GM18502 (cell line): ENCODE measurements at regions not wholly inside any gene's neighbourhood (a gene's known extent, or its start where the extent isn't known, plus 50 kb on each side); places are given as distances from the start of the nearest gene placed in this dataset.
"Not testable (repeated sequence)": the region's sequence is repeated elsewhere in the genome, so short reads cannot be mapped to it uniquely, and the experiment has no call there.

Experiments
- ATAC-seq: cut with Tn5 transposase; IDR thresholded peaks from one replicate; pipeline ENCODE4 v1.9.1; 2021; ENCODE audit warnings: mild to moderate bottlenecking; ENCODE audit not compliant: unreplicated experiment, poor library complexity

DNA sequence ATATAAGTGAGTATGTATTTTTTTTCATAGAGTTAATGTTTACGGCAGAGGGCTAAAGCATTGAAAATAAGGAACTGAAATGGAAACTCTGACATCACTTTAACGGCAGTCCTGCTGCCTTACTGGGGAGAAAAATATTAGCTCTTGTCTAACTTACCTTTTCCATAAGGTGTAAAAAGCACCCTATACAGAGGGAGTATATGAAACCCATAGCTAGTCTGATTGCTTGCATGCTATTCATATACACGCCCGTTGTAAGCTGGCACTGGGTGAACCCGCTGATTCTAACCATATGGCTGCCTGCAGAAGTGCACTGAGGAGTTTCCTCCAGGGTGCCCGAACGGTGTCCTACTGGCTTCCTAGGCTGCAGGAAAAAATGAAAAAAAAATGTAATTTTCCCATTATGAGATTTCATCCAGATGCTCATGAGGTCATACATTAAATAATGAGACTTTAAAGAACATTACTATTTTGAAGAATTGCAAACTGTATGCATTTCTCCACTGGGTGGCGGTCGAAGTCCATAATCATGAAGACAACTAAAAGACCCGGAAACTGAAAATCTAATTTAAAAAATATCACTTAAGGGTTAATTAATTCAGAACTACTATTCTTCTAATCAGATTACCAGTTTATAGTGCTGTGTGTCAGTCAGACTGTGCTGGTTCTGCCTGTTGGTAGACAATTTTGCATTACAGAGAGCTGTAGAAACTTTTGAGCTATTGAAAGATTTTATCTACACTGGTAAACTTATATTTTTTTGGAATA, 144.7 kb downstream of the ALX1 start:
- ATAC-seq, result peak; percentile 92

DNA sequence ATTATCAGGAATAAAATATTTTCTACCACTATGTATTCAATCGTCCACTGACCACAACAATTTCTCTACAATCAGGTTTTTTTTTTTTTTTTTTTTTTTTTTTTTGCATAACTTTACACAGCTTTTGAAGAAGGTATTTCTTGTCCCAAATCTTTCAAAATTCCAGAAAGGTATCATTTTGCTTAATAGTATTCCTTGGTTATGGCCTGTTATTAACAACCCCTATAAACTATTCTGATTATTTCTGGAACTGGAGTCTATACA, 145.3 kb downstream of the ALX1 start:
- no peak for ATAC-seq

DNA sequence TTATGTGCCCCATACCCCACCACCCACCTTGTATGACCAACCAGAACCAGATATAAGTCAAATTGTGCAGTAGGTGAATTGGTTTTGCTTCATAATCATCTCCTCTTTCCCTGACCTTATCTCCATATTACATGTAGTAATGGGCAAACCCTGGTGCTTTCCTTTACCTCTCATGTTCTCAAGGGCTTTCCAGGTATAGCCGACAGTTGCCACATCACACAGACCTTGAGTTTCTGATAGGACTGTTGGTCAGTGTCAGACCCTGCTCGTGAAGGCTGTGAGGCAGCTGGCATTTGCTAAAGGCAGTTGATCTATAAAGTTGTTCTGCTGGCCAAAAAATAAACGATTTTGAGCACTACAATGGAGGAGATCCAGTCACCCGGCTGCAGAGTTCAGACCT, 145.9 kb downstream of the ALX1 start:
- no peak for ATAC-seq

DNA sequence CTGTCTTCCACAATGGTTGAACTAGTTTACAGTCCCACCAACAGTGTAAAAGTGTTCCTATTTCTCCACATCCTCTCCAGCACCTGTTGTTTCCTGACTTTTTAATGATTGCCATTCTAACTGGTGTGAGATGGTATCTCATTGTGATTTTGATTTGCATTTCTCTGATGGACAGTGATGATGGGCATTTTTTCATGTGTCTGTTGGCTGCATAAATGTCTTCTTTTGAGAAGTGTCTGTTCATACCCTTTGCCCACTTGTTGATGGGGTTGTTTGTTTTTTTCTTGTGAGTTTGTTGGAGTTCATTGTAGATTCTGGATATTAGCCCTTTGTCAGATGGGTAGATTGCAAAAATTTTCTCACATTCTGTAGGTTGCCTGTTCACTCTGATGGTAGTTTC, 153.1 kb downstream of the ALX1 start:
- ATAC-seq, result not testable (repeated sequence)

DNA sequence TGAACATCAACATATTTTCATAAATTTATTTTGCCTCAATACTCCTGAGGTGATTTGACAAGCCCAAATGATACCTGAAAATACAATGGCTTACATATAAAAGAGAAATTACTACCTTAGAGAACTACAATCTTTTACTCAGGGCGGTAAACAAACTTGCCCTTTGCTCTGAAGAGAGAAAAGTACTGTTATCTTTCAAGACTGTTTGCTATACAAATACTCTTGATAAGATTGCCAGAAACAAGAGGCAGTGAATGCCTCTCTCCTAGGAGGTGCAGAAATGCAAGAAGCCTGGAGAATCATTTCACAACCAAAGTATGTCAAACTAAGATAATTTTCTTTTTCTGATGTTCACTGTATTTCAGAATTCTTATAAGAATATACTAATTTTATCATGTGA, 160.3 kb downstream of the ALX1 start:
- no peak for ATAC-seq

DNA sequence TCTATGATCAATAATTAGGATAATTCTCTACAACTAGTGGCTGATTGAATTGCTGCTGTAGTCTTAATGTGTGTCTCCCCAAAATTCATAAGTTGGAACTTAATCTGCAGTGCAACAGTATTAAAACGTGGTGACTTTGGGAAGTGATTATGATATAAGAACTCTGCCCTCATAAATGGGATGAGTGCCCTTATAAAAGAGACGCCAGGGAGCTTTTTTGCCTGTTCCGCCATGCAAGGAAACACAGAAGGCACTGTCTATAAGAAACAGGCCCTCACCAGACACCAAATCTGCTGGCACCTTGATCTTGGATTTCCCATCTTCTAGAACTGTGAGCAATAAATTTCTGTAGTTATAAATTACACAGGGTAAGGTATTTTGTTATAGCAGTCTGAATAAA, 161.0 kb downstream of the ALX1 start:
- ATAC-seq, result no peak

DNA sequence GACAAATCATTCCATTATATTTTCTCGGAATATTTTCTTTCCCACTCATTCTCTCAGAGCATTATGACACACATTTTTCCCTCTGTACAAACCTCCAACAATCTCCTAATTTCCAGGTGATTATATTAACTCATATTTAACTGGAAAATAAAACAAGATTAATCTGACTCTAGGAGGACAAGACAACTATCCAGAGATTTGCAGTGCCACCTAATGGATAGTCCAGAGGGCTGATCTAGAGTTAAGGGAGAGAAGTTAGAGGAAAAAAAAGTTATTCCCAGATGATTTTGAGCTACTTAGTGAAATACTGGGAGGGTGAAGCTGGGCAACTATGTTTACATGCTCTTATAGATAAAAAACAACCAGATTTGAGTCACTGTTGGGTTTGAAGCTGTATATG, 161.7 kb downstream of the ALX1 start:
- ATAC-seq, result no peak

DNA sequence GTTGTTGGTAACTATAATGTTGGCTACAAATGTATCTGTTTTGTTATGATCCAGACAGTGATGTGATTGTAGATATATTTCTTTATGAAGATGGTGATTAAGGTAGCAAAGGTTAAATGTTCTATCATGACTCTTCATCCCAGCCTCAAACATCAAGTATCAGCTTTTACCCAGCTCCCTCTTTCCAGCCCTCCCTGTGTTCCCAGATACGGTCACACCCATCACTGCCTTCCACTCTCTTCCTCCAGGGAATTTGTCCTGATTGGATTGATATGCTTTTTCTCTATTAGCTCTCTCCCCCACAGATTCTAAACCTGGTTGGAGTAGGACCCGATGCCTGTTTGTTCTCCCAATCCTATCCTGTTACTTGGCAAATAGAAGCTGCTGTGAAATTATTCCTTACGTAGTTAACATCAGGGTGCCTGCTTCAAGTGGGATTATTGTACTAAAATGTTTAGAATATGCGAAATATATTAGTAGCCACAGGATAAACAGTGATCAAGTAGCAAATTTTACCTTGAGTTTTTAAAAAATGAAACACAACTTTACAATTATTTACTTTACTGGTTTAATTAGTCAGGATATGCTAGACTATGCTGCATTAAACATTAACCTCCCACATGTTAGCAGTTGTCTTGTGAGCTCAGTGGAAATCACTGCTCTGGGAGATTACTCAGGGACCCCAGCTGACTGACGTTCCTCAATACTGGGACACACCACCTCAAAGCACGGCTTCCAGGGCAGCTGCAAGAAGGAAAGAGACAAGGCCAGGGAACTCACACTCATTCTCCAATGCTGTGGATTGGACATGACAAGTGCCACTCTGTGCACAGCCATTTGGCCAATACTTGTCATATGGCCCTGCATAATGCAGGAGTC, 165.3 kb downstream of the ALX1 start:
- ATAC-seq, result no peak

DNA sequence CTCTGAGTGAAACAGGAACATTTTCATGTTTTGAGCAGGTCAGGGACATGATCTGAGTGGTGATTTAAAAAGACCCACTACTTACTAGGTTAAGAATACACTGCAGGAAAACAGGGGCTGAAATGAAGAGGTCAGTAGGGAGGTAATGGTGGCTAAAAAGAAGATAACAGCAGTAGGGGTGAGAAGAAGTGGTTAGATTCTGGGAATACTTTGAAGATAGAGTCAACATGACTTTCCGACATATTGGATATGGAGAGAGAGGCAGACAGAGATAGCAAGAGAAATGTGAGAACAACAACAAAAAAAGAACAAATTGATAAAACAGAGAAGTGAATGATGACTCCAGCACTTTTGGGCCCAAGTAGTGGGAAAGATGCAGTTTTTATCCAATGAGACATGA, 168.0 kb downstream of the ALX1 start:
- ATAC-seq, result no peak

DNA sequence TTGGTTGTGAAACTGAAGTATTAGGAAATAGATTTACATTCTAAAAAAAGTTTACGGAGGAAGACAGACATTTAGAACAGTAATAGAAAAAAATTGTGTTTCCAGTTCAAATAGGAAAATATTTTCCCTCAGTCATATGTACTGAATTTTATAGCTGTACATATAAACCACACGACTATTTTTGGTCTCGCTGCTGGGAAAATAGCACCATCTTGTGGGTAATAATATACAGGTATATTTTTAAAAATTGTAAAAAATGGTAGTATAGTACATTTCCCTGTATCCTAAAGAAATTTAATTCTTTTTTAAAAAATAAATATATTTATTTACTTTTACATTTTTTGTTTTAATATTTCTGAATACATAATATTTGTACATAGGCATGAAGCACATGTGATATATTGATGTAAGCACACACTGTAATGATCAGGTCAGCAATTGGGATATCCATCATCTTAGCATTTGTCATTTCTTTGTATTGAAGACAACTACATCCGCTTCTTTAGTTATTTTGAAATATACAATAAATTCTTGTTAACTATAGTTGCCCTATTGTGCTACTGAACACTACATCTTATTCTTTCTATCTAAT, 168.6 kb downstream of the ALX1 start:
- ATAC-seq, result peak; percentile 51

DNA sequence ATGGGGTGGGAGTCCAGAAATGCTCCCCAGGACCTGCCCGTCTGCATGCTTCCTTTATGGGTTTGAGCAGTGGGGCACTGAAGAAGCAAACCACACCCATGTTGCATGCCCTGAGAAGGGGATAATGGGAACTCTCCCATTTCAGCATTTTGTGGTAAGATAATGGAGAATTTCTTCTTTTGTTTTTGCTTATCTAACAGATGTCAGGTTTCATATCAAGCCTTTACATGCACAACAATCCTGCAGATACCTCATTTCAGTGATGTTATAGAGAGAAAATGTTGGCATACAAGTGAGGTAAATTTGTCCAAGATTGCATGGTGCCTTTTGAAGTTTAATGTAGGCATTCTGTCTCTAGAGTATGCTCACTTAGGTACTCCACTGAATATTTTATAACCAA, 177.0 kb downstream of the ALX1 start:
- no peak for ATAC-seq

DNA sequence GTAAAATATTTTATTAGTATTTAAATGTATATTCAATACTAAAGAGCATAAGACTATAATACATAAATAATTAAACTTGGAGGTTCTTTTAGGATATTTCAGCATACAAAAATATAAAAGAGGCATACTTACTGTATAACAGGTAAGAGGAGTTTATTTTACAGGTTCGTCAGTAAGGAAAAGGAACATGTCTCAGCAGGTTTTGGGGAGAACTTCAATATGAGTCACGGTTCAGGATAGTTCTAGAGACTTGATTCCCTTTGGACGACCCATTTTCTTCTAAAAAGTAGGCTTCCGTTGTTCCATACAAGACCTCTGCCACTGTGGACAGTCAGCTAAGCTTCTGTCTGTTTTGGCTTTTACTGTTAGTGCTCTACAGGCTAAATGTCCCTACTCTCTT, 181.1 kb downstream of the ALX1 start:
- no peak for ATAC-seq

DNA sequence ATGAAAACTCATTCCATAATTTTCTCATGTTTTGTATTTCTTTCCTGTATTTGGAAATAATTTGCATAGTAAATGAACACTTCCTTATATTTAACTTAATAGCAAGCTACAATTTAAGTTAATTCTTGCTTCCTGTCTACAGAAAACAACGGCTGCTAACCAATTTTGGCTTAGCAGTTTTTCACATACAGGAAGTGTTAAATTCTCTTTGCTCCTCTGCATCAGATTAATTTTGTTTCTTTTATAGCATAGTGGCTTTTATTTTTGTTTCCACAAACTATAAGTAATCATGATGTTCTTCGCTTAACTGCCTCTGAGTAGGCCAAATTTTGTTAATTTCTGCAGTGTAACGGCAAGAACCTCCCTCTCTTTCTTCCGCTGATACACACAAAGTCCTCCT, 182.9 kb downstream of the ALX1 start:
- no peak for ATAC-seq

DNA sequence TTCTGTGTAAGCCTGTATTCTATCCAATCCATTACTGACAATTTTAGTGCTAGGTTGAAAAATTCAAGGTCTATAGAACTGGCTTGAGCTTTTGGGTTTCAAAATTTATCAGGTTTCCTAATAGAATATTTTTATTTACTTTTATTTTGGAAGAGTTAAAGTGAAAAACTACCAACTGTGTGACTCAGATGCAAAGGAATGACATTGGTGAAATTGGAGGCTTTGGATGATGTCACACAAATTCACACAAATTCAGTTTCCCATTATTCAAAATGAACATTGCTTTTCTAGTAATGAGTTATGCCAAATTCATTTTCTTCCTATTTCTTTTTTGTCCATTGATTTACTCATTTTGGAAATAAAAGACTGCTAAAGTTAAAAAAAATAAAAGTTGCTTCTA, 186.9 kb downstream of the ALX1 start:
- no peak for ATAC-seq

DNA sequence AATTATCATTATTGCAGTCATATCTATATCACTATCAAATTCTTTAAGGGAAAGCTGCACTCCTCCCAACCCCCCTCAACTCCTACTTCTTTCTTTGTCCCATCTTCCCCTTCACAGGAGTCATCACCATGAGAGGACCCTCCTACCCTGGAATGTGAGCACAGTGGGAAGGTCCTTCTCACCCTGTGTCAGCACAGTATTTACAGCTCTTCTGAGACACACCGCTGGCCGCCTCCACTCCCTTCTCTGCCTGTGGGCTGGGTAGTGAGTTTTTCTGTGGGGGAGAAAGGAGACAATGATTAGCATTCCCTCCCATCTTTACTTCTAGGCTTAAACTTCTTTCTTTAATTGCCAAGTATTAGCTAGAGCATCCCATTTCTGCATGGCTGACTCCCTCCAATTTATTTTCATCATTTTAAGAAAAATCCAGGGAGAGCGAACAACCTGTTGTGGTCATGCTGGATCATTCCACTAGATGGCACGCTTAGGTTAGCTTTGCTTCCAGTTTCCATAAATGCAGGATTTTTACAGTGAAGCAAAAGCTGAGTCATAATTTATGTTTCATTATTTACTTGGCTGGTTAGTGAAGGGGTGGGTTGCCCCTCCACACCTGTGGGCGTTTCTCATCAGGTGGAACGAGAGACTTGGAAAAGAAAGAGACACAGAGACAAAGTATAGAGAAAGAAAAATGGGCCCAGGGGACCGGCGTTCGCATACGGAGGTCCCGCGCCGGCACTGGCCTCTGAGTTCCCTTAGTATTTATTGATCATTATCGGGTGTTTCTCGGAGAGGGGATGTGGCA, 188.5 kb downstream of the ALX1 start:
- peak; percentile 96 for ATAC-seq

DNA sequence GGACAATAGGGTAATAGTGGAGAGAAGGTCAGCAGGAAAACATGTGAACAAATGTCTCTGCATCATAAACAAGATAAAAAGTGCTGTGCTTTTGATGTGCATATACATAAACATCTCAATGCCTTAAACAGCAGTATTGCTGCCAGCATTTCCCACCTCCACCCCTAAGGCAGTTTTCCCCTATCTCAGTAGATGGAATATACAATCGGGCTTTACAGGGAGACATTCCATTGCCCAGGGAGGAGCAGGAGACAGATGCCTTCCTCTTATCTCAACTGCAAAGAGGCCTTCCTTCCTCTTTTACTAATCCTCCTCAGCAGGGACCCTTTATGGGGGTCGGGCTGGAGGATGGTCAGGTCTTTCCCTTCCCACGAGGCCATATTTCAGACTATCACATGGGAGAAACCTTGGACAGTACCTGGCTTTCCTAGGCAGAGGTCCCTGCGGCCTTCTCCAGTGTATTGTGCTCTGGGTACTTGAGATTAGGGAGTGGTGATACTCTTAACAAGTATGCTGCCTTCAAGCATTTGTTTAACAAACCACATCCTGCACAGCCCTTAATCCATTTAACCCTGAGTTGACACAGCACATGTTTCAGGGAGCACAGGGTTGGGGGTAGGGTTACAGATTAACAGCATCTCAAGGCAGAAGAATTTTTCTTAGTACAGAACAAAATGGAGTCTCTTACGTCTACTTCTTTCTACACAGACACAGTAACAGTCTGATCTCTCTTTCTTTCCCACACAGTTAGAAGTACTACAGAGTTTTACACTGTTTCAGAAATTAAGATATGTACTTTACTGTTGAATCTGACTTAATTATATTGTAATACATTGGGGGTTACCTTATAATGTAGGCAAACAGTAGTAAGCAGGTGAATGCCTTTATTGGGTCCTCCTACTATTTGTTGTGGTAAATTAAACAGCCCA, 189.4 kb downstream of the ALX1 start:
- ATAC-seq, result not testable (repeated sequence)

DNA sequence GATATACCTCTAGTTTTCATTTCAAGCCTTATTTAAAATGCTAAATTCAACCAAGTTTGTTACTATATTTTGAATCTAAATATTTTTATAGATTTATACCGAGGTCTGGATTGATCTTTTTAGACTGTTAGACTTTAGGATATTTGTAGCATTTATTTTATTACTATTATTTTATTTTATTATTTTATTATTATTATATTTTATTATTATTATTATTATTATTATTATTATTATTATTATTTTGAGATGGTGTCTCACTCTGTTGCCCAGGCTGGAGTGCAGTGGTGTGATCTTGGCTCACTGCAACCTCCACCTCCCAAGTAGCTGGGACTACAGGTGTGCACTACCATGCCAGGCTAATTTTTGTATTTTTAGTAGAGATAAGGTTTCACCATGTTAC, 195.3 kb downstream of the ALX1 start:
- ATAC-seq, result not testable (repeated sequence)

DNA sequence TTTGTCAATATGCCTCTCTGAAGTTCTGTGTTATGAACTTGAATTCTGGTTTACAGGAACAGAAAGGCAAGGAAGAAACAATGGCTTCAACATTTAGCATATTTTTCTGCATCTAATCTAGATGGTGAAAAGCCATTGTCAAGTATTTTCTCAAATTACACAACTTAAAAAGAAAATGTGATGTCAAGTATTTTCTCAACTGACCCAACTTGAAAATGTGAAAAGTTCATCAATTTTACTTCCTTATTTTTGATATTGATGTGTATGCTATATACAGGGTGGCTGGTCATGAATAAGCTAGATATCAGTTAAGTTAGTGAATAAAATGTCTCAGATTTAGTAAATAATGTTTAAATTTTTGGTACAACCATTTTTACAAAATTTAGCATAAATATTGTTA, 196.7 kb downstream of the ALX1 start:
- no peak for ATAC-seq

DNA sequence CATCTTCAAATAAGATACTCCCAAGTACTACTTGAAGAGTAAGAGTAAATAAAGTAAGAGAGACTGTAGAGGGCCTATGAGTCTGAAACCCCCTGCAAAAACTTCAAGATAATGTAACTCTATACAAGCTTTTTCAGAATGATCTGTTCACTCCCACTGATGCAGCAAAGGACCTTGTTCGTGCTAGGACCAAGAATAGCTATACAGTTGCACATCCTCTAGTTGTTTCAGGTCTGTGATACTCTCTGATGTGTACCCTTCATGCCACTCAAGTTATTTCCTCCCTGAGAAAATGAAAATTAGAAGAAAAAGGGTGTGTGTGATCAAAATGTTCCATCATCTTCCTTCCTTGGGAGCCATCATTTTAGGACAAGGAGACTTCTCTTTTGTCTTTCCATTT, 204.4 kb downstream of the ALX1 start:
- ATAC-seq, result peak; percentile 74

DNA sequence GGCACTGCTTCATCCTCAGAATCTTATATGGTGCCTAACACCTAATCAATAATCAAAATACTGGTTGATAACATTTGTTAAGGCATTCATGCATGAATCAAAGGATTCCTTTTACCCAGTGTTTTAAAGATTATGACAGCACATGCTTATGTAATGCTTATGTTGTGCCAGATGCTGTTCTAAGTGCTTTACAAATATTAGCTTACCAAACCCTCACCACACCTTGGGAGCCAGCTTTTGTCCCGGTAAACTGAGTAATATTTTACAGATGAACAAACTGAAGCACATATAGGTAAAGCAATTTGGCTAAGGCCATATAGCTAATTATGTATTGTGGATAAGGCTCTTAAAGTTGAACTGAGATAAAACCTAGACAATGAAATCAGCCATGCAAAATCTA, 209.2 kb downstream of the ALX1 start:
- no peak for ATAC-seq
